GM19240 (cell line): ENCODE measurements at regions not wholly inside any gene's neighbourhood (a gene's known extent, or its start where the extent isn't known, plus 50 kb on each side); places are given as distances from the start of the nearest gene placed in this dataset.

Experiments used
- DNase-seq: peaks from one replicate; pipeline ENCODE4 v3.0.0; 2011; ENCODE audit warnings: low spot score; ENCODE audit not compliant: insufficient read length

GRCh38 chr6:2505624-2506023, 245.1 kb downstream of the MYLK4 start:
- DNase-seq: no peak

GRCh38 chr6:2504495-2505064, 246.1 kb downstream of the MYLK4 start:
- DNase-seq: no peak

- DNase-seq: no peak
Observed at GRCh38 chr6:2503816-2504494, 246.8 kb downstream of the MYLK4 start.

GRCh38 chr6:2502998-2503674, 247.6 kb downstream of the MYLK4 start:
- DNase-seq: no peak

- no peak for DNase-seq
Observed at GRCh38 chr6:2502096-2502997, 248.4 kb downstream of the MYLK4 start.

GRCh38 chr6:2497922-2498623, 252.6 kb downstream of the MYLK4 start:
- DNase-seq: no peak

GRCh38 chr6:2496291-2496690, 250.9 kb upstream of the GMDS start:
- DNase-seq: no peak

GRCh38 chr6:2492686-2493523, 247.5 kb upstream of the GMDS start:
- no peak for DNase-seq

GRCh38 chr6:2491137-2491536, 245.7 kb upstream of the GMDS start:
- no peak for DNase-seq

- no peak for DNase-seq
Observed at GRCh38 chr6:2488578-2488977, 243.2 kb upstream of the GMDS start.

GRCh38 chr6:2485116-2485515, 239.7 kb upstream of the GMDS start:
- DNase-seq: no peak

GRCh38 chr6:2482773-2483172, 237.4 kb upstream of the GMDS start:
- no peak for DNase-seq

GRCh38 chr6:2481307-2481706, 235.9 kb upstream of the GMDS start:
- DNase-seq: no peak

- DNase-seq: no peak
Observed at GRCh38 chr6:2480267-2480966, 235.0 kb upstream of the GMDS start.

- DNase-seq: no peak
Observed at GRCh38 chr6:2478200-2478599, 232.8 kb upstream of the GMDS start.

- no peak for DNase-seq
Observed at GRCh38 chr6:2477666-2478065, 232.3 kb upstream of the GMDS start.

GRCh38 chr6:2477250-2477649, 231.8 kb upstream of the GMDS start:
- DNase-seq: no peak

- no peak for DNase-seq
Observed at GRCh38 chr6:2476376-2476775, 231.0 kb upstream of the GMDS start.

GRCh38 chr6:2471472-2471871, 226.1 kb upstream of the GMDS start:
- DNase-seq: no peak

- DNase-seq: no peak
Observed at GRCh38 chr6:2469428-2469827, 224.0 kb upstream of the GMDS start.
